ENCODE measurements at regions not wholly inside any gene's neighbourhood (a gene's known extent, or its start where the extent isn't known, plus 50 kb on each side); places are given as distances from the start of the nearest gene placed in this dataset.

DNA sequence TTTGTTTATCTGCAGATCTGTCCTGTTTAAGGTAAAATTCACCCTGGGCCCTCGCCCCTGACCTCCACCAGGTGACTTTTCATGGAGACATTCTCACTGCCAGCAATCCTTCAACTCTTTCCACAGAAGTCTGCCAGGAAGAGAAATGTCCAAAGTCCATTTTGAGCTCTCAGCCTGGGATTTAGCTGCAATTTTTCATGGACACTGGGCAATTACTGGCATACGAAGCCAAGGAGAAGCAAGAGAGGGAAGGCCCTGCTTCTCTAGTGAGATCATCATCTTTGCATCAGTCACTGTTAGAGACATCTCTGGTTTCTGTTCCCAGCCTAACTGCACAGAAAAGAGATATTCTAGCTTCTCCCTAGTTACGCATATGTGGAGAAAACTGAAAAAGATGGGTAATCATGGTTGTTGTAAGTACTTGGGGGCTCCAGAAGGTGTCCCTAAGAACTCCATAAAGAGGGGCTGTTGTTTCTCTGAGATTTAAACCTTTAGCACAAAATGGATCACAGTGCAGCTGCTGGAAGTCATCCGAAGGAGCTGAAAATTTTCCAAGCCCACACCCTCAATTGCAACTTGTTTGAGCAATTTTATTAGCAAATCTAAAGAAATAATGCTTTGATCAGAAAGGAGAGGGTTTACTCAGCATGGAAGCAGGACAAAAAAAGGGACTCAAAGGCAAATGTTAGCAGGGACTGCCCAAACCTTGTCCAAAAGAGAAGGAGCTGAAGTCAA is 168.9 kb downstream of the SNX10 start:
- TF ChIP-seq CTCF (IDR thresholded peaks at IDR 0.05; ENCODE audit: poor library complexity) (no peak), EZH2 (IDR thresholded peaks at IDR 0.05; ENCODE audit: borderline replicate concordance) (no peak)

Data from hepatocyte (in vitro differentiated cells).